GM19035 (cell line): ENCODE measurements at regions not wholly inside any gene's neighbourhood (a gene's known extent, or its start where the extent isn't known, plus 50 kb on each side); places are given as distances from the start of the nearest gene placed in this dataset.
A peak's percentile ranks its signal among the peaks of the same experiment; 100 is the strongest.
"Not testable (repeated sequence)": the region's sequence is repeated elsewhere in the genome, so short reads cannot be mapped to it uniquely, and the experiment has no call there.

Source experiments
- ATAC-seq: cut with Tn5 transposase; IDR thresholded peaks from one replicate; pipeline ENCODE4 v1.9.1; 2021; ENCODE audit not compliant: unreplicated experiment

- no peak for ATAC-seq
Measured at GRCh38 chr2:209141818-209142217, 282.0 kb upstream of the MAP2 start.

DNA sequence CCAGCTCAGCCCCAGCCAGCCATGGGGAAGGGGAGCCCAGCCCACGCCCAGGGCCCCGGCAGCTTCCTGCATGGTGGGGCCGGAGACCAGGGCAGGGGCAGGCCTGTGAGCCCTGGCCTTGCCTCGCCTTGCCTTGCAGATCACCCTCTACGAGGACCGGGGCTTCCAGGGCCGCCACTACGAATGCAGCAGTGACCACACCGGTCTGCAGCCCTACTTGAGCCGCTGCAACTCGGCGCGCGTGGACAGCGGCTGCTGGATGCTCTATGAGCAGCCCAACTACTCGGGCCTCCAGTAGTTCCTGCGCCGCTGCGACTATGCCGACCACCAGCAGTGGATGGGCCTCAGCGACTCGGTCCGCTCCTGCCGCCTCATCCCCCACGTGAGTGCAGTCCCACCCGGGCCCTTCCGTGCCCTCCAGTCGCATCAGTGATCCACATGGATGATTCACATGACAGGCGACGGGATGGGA is 278.6 kb upstream of the MAP2 start:
- not testable (repeated sequence) for ATAC-seq

- no peak for ATAC-seq
Measured at GRCh38 chr2:209145941-209146681, 277.7 kb upstream of the MAP2 start.

DNA sequence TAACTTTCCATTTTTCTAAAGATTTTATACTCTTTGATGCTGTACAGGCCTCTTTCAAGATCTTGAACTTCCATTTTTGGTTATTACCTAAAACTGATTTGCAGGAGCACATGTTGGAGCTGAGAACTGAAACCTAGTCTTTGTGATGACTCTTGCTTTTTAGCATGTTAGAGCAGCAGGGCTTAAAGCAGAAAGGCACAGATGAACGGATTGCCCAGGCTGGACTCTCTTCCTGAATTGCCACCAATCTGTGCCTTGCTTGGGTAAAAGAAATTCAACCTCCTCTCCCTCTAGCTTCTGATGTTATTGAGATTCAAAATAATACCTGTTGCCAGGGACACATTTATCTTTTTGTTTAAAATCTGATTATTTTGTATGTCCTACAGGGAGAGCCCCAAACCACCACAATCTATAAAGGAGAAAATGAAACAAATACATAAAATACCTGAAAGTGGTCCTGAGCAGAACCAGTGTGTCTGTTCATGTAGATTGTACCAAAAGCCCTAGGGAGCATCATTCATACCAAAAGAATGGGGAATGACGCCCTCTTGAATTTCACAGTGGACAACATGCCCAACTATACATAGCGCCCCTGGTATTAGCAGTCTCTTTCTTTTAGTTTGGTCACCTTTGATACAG is 277.0 kb upstream of the MAP2 start:
- no peak for ATAC-seq

GRCh38 chr2:209147981-209148380 is 275.9 kb upstream of the MAP2 start:
- no peak for ATAC-seq

DNA sequence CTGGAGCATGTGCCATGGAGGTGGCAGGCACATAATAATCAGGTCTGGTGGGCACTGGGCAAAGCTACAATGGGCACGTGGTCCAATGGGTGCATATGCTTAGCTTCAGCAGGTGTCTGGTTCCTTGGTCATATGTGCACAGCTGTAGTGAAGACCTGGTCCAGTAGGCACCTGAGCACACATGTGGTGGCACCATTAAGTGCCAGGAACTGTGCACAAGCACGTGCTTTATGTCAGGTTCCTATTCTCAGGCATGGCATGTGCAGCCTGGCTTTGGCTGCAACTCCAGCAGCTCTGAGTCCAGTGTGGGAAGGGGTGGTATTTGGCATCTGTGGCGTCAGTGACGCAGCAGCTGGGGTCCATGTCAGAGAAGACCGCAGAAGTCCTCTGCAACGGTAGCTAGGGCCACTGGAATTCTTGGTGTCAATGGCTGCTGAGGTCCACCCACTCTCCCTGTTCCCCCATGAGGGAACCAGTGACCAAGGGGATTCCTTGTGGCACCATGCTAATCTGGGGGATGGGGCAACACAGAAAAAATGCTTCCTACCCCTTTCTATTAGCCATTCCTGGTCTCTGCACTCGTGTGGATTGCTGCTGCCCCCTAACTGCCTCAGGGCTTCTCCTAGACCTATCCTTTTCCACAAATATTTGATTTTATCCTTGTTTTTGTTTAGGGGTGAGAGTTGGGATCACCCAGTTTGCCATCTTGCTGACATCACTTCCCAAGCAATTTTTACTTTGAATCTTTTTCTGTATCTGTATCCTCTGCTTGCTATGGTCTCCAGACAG is 262.9 kb upstream of the MAP2 start:
- no peak for ATAC-seq

- ATAC-seq, result no peak
Measured at GRCh38 chr2:209162129-209162528, 261.7 kb upstream of the MAP2 start.

GRCh38 chr2:209181984-209182383 is 241.9 kb upstream of the MAP2 start:
- no peak for ATAC-seq

GRCh38 chr2:209186886-209187285 is 237.0 kb upstream of the MAP2 start:
- not testable (repeated sequence) for ATAC-seq

- no peak for ATAC-seq
Measured at GRCh38 chr2:209189893-209190292, 234.0 kb upstream of the MAP2 start.

DNA sequence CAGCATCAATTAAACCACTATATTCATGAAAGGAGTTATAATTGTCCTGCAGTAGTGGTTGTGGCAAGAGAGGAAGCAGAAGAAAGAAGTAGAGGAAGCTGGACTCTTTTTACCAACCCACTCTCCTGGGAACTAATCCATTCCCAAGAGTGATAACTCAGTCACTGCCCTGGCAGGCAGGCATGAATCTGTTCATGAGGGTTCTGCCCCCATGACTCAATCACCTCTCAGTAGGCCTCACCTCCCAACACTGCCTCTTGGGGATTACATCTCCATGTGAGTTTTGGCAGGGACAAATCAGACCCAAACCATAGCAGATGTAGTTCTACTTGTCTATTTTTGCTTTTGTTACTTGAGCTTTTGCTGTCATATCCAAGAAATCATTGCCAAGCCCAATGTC is 232.7 kb upstream of the MAP2 start:
- ATAC-seq, result no peak

GRCh38 chr2:209194717-209195116 is 229.1 kb upstream of the MAP2 start:
- ATAC-seq, result no peak

DNA sequence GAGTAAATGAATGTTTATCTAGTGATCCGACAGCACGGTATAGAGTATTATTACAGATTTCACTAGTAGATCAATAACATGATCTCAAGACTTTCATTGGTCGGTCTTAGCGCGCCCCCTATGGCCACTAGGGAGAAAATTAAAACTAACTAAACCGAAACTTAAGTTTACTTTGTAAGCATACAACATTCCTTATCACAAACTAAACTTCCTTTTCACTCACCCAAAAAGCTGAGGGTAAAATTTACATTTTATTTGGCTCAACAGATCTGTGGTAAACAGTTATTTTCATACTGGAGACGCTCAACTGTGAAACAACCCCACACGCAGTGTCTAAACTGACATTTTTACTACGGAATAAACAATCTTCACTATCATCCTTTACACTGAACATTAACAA is 215.6 kb upstream of the MAP2 start:
- ATAC-seq, result peak; percentile 75

GRCh38 chr2:209209943-209210342 is 213.9 kb upstream of the MAP2 start:
- ATAC-seq, result no peak

- no peak for ATAC-seq
Measured at GRCh38 chr2:209230560-209230959, 193.3 kb upstream of the MAP2 start.

GRCh38 chr2:209236377-209236776 is 187.5 kb upstream of the MAP2 start:
- ATAC-seq, result no peak

DNA sequence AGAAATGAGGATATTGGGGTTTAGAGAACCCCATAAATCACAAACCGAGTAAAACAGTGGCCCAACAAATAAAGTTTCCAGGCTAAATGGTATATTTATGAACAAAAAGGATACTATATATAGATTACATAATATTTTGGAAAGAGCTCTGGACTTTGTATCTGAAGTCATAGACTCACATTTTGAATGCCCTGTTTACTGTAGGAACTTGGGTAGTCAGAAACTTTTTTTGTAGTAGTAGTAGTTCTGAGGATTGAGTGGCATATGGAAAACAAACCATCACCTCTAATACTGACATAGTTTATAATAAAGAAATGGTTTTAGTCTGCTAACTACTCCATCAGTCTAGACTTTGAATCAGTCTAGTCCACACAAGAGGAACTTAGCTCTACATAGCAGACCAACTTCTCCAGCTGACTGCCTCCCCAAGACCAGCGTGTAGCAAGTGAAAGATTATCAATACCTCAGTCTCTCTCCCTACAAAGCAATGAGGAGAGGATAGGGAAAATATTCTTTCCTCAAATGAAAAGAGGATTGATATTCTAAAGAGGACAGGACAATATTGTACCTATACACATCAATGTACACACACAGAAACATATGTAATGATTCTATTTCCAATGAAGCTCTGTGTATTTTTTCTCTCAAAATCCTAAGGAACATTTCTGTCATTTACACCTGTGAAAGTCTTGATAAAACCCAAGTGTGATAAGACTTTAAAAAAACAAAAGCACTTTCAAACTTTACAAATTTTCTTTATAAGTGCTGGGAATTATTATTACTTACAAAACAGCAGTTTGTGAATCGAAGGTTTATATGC is 184.9 kb upstream of the MAP2 start:
- no peak for ATAC-seq

DNA sequence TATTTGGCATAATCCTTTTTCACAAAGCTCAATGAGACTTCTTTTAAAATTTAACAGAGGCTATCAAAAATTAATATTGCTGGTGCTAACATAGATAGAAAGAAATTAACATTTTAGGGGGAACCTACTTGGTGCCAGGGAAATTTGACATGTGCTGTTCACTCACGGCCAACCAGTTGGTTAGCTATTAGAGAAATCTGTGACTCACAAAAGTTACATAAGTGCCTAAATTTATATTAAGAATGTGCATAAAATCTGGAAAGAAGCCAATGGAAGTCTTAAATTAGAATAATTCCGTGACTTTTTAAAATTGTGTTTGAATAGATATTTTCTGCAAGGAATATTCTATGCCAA is 184.3 kb upstream of the MAP2 start:
- no peak for ATAC-seq

DNA sequence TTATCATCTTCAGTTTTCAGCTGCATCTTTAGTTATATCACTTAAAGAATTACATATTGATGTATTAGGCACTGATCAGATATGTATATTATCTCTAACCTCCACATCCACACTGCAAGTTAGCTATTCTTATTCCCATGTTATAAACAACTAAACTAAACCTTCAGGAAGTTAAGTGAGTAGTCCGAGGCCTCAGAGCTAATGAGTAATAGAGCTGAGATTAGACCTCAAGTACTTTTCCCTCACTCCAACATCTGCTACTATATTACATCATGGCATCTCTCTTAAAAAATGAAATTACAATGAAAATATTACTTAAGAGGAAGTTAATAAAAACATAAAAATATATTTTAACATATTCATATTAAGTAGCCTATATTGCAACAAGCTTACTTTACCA is 183.6 kb upstream of the MAP2 start:
- ATAC-seq, result no peak

DNA sequence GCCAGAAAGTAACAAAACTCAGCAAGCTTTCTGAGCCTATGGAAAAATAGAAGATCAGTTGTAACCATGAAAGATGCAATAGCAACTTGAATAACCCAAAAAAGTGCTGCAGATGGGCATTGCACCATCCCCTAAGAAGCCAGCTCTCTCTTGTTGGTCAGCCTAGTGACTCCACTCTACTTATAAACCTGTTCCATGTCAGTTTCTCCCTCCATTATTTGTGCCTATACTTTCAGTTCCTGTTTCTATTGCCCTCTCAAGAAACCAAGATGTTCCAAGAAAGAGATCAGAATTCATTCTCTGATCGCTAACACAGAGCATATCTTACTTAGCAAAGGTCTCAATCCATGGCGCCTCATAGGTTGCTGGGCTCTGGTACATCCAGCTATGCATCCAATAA is 170.3 kb upstream of the MAP2 start:
- ATAC-seq, result no peak

DNA sequence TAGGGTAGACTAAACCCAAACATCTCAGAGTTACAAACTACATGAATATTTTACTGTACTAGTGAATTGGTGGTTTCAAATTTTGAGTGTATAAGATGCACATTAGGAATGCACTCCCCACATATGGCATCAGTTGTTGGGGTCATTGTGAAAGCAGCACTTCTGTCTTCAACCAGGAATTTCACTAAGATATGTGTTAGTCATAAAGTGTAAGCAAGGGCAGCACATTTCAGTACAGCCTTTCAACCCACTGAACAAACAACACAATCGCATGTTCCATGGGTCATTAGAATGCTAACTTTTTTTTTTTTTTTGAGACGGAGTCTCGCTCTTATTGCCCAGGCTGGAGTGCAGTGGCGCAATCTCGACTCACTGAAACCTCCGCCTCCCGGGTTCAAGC is 164.1 kb upstream of the MAP2 start:
- ATAC-seq, result no peak
